Hematopoietic multipotent progenitor cell treated with erythropoietin and hydrocortisone succinate and interleukin-3 and kit ligand, for 17 days (in vitro differentiated cells): ENCODE measurements at regions not wholly inside any gene's neighbourhood (a gene's known extent, or its start where the extent isn't known, plus 50 kb on each side); places are given as distances from the start of the nearest gene placed in this dataset.
A peak's percentile ranks its signal among the peaks of the same experiment; 100 is the strongest.
"Not testable (repeated sequence)": the region's sequence is repeated elsewhere in the genome, so short reads cannot be mapped to it uniquely, and the experiment has no call there.

Experiments
- DNase-seq: peaks from one replicate; pipeline ENCODE4 v3.0.0-alpha.2; 2015; ENCODE audit warnings: low spot score

DNA sequence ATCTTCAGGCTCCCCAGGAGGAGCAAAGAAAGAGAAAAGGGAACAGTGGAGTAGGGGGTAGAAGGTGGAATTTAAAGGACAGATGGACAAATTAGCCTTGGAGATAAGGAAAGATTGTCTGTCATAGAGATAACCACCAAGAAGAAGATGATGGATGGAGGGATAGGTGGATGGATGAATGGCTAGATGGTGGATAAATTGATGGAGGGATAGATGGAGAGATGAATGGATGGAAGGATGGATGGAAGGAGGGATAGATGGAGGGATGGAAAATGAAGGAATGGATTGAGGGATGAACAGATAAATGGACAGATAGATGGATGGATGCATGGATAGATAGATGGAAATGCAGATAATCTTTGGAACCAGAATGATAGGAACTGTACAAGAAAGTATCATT, 102.8 kb downstream of the TNFAIP3 start:
- no peak for DNase-seq

DNA sequence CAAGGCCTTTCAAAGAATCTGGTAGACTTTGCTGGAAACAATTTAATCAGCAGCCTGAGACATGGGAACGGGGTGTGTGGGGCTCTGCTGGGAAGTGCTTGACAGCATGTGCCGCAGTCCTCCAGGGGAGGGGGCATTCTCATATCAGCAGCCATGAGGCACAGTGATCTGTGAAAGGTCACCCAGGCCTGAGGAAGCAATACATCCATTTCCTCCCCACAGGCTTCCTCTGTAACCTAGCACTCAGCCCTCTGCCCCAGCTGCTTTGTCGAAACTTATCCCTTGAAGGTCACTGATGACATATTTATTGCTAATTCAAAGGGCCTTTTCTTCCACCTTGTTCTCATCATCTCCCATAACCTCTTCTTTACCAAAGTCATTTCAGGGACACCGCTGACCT, 103.3 kb downstream of the TNFAIP3 start:
- no peak for DNase-seq

DNA sequence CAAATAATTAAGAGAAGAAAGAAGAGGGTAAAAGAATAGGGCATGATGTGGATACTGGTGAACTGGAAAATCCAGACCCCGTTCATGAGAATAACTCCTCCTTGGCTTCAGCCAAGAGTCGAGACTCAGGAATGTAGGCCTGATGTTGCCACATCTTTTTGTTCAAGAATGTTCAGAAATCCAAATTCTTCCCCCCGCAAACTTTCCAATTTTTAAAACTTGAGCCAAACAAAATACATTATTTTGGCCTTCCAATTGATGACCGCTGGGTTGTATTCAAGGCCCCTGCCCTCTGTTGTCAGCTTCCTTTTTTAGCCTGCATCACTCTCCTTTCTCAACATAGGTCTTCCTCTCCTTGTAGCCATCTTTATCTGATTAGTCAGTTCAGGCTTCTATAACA, 106.1 kb downstream of the TNFAIP3 start:
- no peak for DNase-seq

DNA sequence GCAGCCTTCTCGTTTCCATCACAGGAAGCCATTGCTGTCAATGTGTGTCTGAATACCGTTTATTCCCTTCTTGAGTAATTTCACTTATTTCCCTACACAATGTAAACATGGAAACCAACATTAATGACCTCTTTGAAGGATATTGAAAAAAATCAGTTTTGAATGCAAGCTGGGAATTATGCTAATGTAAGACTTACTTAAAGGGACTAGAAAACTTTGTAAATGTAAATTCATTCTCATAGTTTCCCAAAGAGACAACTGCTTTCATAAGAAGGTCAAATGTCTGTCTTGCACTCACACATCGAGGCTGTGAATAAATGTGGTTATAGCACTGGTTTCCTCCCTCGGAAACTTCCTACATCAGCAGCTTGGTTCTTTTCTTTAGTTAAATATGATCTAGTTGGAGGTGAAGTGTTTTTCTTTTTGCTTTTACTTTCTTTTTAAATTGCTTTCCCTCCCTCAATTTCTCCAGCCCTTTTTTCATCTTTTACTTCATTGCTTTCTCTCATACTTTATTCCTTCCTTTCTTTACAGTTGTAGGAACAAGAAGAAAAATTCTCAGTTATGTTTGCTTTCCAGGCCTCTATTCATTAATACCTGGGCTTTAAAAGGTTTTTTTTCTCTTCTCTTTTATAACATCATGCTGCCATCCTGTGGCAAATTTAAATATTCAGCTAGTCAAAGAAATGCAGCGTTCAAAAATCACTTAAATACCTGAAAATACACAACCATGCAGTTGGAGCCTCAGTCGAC, 108.3 kb downstream of the TNFAIP3 start:
- no peak for DNase-seq

DNA sequence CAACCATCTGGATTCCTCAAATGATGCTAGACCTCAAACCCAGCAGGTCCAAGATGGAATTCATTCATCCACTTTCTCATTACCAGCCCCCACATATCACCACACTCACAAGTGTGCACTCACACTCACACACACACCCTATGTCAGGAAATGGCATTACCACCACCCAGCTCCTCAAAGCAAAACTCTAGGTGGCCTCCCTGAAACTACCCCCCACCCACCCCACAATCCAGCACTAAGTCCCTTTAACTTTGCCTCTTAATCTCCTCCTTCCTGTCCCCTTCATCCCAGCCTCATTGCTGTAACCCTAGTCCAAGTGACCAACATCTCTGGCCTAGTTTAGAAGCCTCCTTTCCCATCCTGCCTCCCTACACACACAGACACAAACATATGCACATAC, 109.4 kb downstream of the TNFAIP3 start:
- DNase-seq: no peak

DNA sequence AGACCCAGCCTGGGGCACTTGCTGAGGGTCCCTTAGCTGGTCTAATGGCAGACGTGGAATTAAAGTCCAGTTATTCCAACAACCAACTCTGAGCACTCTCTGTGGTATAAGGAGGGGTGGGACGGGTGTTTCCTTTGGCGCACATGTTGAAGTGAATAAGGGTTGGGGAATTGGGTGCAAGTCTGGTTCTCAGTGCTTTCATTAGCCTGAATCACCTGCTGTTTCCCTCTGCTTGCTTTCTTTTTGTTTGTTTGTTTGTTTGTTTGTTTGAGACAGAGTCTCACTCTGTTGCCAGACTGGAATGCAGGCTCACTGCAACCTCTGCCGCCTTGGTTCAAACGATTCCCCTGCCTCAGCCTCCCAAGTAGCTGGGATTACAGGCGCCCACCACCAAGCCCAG, 110.1 kb downstream of the TNFAIP3 start:
- no peak for DNase-seq

DNA sequence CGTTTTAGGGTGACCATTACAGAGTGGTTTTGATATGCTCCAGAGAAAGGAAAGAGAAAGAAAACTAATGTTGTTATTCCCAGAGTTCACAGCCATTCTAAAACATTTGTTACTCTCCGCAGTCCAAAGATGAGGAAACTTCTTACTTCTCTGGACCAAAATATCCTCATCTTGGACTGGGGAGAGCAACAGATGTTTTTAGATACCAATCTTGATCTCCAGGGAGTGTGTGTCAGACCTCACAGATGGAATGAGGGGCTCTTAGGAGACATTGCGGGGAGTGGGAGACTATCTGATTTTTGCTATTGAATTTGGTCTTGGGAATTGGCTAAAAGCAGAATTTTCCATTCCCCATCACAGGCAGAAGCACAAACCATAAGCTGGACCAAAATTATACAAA, 110.8 kb downstream of the TNFAIP3 start:
- DNase-seq: no peak

DNA sequence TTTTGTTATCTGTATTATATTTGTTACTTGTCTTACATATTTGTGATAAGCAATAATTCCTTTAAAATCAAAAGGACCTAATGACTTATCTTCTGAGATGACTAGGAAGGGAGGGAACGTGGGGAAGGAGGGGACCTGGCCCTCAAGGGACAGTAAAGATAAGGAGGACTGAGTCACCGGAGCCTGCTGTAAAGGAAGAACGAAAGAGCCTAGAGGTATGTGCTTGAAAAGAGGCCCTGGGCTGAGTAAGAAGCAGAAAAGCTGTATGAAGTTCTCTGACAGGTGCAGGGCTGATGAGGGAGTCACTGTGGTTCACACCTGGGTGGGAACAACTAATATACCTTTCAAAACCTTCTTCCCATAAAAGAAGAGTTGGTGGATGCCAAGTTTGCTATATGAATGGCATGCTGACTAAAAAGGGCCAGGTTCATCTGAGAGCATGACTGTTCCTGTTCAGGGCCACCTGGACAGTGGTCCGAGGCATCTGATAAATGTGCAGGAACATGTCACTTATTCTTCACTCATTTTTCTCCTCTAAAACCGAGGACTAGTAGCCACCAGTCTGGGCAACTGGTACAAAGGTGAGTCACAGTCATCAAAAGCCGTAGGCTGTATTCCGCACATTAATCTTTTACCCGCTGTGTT, 111.3 kb downstream of the TNFAIP3 start:
- no peak for DNase-seq

DNA sequence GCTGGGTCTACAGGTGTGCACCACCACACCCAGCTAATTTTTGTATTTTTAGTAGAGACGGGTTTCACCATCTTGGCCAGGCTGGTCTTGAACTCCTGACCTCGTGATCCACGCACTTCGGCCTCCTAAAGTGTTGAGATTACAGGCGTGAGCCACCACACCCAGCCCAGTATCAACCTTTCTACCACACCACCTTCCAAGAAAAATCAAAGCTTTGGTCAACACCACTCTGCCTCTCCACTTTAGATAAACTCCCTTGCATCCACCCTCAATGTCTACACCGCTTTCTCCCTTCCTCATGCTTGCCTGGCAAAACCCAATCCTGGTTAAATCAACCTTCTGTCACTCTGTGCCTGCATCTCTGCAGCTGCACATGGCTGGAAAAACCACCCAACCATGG, 112.2 kb downstream of the TNFAIP3 start:
- not testable (repeated sequence) for DNase-seq

DNA sequence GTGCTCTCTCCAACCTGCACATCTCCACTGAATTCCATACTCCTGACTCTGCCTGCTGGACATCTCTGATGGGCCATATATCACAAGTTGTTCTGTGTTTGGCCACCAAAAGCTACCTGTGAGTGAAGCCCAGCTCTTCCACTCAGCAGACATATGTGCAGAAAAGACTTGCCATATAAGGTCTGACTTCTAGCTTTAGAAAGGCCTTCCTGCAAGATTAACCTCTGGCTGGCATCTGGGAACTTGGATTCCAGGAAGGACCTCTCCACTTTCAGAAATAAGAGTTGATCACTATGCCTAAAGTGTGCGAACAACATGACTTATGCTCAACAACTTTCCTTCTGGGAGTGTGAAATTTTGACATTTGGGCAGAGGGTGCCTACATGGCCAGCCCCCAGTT, 113.7 kb downstream of the TNFAIP3 start:
- DNase-seq: no peak

DNA sequence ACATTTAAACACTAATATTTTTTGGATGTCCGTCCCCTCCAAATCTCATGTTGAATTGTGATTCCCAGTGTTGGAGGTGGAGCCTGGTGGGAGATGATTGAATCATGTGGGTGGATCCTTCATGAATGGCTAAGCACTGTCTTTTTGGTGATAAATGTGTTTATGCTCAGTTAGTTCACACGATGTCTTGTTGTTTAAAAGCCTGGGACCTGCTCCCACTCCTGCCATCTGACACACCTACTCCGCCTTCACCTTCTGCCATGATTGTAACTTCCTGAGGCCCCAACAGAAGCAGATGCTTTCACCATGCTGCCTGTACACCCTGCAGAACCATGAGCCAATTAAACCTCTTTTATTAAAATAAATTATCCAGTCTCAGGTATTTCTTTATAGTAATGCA, 114.7 kb downstream of the TNFAIP3 start:
- no peak for DNase-seq

DNA sequence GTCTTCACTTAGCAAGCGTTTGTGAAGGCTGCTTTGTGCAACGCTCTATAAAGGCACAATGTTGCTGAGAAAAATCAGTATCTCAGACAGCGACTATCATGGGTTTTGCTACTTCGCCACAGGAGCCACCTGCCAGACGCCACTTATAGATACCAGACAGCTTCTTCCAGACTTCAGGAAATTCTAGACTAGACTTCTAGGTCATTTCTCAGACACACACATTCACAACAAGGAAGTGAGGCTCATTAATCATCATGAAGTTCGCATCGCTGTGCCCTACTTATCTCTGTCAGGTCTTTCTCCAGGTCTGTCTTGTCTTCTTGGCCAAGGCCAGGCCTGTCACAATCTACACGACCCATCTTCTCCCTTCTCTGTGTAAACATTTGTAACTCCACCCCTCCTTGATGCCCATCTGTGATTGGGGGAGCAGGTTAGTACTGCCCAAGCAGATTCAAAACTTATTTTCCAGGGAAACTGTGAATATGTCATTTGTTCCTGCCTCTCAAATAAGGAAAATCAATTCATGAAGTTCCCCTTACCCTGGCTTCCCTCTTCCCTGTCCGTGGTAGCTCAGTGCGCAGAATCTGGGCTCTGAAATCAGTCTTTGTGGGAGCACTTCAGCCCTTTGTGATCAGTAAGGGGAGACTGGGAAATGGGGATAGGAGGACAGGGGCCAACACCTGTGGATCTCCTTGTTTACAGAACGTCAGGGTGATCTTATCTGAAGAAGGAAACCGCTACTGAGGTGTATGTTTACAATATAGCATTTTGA, 115.5 kb downstream of the TNFAIP3 start:
- no peak for DNase-seq

DNA sequence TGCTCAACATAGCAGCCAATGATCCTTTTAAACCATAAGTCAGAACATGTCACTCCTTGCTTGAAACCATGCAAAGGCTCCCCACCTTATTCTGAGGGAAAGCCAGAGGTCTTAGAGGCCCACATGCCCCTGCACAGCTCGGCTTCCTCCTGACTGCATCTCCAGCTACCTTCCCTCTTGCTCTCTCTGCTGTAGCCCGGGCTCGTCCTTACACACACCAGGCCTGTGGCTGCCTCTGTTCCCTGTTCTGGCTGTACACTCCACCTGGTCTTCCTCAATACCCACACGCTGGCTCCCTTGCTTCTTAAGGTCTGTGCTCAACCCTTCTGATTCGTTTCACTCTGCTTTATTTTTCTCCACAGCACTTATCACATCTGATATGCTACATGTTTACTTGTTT, 116.2 kb downstream of the TNFAIP3 start:
- no peak for DNase-seq

DNA sequence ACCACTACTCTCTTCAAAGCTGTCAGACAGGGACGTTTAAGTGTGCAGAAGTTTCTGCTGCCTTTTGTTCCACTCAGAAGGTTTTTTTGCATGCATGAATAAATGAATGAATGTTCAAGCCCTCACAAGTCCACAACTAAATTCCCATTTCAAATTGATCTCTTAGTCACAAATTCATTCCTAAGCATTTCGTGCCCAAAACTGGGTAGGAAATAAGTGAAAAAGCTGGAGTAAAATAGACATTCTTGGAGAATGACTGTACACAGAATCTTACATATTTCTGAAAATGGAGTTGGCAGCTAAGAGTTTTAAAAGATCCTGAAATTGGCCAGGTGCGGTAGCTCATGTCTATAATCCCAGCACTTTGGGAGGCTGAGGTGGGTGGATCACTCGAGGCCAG, 117.6 kb downstream of the PERP start:
- no peak for DNase-seq

DNA sequence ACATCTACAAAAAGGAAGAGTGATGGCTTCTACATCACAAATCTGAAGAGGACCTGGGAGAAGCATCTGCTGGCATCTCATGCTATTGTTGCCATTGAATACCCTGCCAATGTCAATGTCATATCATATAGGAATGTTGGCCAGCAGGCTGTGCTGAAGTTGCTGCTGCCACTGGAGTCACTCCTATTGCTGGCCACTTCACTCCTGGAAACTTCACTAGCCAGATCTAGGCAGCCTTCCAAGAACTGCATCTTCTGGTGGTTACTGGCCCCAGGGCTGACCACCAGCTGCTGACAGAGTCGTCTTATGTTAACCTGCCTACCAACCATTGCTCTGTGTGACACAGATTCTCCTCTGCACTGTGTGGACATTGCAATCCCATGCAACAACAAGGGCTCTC, 111.8 kb downstream of the PERP start:
- DNase-seq: no peak

DNA sequence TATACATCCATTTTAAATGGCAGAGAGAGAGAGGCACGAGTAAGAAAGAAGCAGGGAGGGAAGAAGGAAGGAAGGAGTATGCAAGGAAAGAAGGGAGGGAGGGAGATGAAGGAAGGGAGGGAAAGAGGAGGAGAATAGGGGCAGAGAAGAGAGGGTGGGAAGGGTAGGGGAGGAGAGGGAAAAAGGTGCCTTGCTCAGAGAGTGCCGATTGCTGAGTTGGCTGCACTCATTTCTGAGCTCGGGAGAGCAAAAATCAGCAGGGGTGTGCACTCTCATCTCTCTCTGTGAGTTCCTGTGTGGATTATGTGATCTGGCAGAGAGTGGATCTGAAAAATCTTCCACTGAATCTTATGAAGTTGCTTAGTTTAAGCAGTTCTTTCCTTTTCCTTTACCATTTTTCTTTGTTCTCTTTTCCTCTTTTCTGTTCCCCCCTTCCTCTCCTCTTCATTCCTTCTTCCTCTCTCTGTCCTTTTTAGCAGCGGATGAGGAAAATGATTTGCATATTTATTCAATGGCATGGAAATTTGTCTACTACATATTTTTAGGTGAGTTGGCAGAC, 108.7 kb downstream of the PERP start:
- no peak for DNase-seq

DNA sequence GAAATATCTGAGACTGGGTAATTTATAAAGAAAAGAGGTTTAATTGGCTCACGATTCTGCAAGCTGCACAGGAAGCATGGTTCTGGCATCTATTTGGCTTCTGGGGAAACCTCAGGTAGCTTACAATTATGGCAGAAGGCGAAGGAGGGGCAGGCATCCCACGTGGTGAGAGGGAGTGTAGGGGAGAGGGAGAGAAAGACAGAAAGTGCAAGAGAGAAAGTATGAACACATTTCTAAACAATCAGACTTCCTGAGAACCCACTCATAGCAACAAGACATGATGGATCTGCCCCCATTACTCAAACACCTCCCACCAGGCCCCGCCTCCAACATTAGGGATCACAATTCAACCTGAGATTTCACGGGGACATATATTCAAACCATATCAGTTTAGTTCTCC, 107.4 kb downstream of the PERP start:
- DNase-seq: no peak

DNA sequence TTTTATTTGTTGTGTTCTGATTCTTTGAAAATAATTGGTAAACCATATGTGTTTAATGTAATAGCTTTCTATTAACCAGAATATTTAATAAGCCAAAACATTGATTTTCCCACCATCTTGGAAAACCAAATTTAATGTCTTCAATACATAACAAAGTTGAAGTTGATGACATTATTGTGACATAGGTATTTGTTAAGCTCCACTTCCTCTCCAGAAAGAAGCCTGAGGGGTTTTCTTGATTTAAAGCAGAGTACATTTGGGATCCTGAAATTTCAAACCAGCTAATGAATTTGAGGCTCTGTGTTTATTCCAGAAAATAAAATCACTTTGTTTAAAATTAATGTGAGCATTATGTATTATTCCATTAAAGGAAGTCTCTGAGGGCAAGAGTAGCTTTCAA, 106.3 kb downstream of the PERP start:
- no peak for DNase-seq

DNA sequence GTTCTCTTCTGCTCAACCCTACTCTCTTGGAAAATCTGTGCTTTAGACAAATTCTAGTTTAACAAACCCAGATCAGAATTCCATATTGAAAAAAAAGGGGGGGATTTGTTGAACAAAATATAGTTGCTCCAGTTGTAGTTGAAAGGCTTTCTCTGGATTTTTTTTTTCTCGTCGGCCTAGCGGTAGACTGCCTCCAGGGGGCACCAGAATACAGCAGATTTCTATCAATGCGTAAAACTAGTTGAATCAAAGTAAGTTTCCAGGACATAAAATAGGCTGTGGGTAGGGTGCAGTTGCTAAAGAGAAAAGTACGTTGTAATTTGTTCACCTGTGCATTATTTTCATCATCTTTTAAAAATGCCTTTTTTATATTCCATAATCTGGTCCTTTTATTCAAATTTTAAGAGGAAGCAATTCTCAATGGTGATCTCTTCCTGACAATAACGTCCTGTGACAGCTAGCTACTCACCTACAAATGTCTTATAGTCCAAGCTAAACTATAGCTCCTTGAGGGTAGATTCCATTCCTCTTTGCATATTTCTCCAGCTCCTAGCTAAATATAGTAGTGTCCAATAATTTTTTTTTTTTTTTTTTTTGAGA, 105.4 kb downstream of the PERP start:
- DNase-seq: peak; percentile 44

DNA sequence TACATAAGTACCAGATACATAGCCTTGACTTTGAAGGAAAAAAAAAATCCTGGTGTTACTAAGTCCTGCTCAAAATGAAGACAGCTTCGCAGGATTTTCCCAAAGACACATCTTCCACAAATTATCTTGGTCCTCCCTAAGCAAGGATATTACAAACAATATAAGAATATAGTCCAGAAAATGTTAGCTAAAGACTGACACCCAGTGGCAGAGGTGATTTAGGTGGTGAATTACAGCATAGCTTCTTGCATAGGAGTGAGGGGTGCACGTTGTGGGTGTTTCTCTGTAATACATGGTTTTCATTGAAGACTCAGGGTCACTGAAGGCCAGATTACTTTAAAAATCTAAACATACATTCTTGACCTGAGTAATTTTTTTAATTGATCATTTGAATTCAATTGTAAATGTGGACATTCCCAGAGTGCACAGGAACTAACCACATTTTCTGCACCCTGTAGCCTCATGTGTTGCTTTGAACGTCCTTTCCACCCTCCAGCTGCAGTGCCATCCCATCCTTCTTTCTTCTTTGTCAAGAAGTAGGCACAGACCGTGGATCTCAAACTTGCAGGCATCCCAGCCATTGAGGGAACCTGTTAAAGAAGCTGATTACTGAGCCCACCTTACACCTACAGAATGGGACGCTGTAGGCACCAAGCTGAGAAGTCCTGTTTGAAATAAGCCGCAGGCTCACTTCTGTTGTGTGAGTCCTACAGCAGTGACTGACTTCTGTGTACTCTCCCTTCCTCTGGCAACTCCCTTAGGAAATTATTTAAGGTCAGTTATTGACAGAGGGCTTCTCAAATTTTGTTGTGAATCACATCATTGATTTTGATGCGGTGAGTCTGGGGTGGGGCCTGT, 102.6 kb downstream of the PERP start:
- peak; percentile 12 for DNase-seq

DNA sequence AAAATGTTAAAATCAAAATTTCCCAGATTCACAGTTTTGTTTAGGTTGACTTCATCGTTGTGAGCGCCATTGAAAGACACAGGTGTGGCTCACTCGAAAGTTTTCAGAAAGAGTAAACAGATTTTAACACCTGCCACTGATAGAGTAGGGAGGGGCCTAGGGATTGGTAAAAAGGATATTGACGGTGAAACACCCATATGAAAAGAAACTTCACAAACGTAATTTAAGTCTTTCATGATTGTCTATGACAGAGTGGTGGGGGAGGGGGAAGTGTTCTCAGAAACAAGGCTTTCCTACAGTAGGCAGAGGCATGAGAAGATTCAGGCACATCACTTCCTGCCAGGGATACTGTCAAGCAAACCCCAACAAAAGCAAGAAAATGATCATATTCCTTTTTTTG, 101.4 kb downstream of the PERP start:
- DNase-seq: no peak
